ENCODE measurements at regions not wholly inside any gene's neighbourhood (a gene's known extent, or its start where the extent isn't known, plus 50 kb on each side); places are given as distances from the start of the nearest gene placed in this dataset.

GRCh38 chr2:238704471-238705225 lies 143.2 kb upstream of the TWIST2 start (continued):
- no peak for TF ChIP-seq REST (IDR thresholded peaks at IDR 0.05)
- TF ChIP-seq RXRA (IDR thresholded peaks at IDR 0.05), result no peak
- no peak for TF ChIP-seq HNF4G (IDR thresholded peaks at IDR 0.05)

GRCh38 chr2:238706163-238706562 lies 141.7 kb upstream of the TWIST2 start:
- no peaks in the 10 kb centered on the region for H3K27me3 ChIP-seq (ENCODE audit: control insufficient read depth in 4 of 4, insufficient read depth in 4 of 4, low read length in 3 of 4)
- no peaks in the 10 kb centered on the region for H3K9me3 ChIP-seq (ENCODE audit: control insufficient read depth in 4 of 4, low read length in 3 of 4)
- no peak for TF ChIP-seq JUND (IDR thresholded peaks at IDR 0.05)
- no peak for TF ChIP-seq FOXA2 (IDR thresholded peaks at IDR 0.05)
- TF ChIP-seq HNF4G (IDR thresholded peaks at IDR 0.05), result no peak
- no peak for TF ChIP-seq TAF1 (conservative IDR thresholded peaks at IDR 0.05)
- TF ChIP-seq FOXA1 (IDR thresholded peaks at IDR 0.05), result no peak
- TF ChIP-seq MAX (IDR thresholded peaks at IDR 0.05), result no peak
- TF ChIP-seq REST (IDR thresholded peaks at IDR 0.05), result no peak
- TF ChIP-seq SP1 (IDR thresholded peaks at IDR 0.05), result no peak
- no peak for TF ChIP-seq ZBTB33 (IDR thresholded peaks at IDR 0.05)
- no peak for TF ChIP-seq RXRA (IDR thresholded peaks at IDR 0.05)
- TF ChIP-seq GABPA (IDR thresholded peaks at IDR 0.05 in 1 of 2, conservative IDR thresholded peaks at IDR 0.05 in 1 of 2), result no peak
- no peak overlapping the region for H3K9ac ChIP-seq (ENCODE audit: low read depth in 1 of 2, low read length in 2 of 2)
- no peak overlapping the region for H3K27ac ChIP-seq (ENCODE audit: low read depth in 1 of 2, low read length in 2 of 2)
- no peaks in the 10 kb centered on the region for H3K36me3 ChIP-seq (ENCODE audit: control insufficient read depth in 4 of 4, insufficient read depth in 3 of 4, low read depth in 1 of 4, low read length in 3 of 4)
- H3K4me3 ChIP-seq (ENCODE audit: low read depth in 1 of 3, low read length in 3 of 3), result no peak overlapping the region
- 95% methylated on average over 8 of the region's 8 CpGs for WGBS
- DNase-seq (ENCODE audit: low spot score), result no peak
- no peaks in the 10 kb centered on the region for H3K4me1 ChIP-seq (ENCODE audit: control insufficient read depth in 4 of 4, insufficient read depth in 4 of 4, low read length in 3 of 4)
